Inflammatory macrophage treated with lipopolysaccharide for 4 hours (primary cell): ENCODE measurements at regions not wholly inside any gene's neighbourhood (a gene's known extent, or its start where the extent isn't known, plus 50 kb on each side); places are given as distances from the start of the nearest gene placed in this dataset.

Experiments
- DNase-seq: peaks from one replicate; pipeline ENCODE4 v3.0.0-alpha.2; 2020

DNA sequence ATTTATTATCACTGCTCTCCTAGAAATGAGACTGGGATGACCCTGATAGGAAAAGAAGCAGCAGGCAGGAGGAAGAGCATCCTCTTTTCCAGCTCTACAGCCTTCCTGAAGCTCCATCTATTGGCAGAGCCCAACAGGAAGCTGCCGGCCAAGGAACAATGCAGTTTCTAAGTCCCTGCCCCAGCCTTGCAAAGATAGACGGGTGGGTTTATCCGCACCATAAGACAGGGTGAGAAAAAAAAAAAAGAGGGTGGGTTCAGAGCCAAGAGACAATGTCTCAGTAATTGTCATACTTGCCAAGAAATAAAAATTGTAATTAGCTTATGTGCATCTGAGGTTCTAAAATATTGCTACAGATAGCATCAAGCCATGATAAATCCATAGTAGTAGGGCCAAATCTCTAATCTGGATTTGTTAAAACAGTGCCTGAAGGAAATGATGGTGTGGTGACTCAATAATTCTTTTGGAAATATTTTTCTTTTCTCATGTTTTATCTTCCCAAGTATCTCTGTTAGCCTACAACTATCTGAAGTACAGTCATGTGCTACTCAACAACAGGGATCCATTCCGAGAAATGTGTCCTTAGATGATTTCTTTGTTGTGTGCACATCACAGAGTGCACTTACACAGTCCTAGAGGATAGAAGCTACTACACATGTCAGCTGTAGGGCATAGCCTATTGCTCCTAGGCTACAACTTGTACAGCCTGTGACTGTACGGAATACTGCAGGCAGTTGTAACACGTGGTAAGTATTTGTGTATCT lies 242.9 kb upstream of the CXCL12 start:
- no peak for DNase-seq

DNA sequence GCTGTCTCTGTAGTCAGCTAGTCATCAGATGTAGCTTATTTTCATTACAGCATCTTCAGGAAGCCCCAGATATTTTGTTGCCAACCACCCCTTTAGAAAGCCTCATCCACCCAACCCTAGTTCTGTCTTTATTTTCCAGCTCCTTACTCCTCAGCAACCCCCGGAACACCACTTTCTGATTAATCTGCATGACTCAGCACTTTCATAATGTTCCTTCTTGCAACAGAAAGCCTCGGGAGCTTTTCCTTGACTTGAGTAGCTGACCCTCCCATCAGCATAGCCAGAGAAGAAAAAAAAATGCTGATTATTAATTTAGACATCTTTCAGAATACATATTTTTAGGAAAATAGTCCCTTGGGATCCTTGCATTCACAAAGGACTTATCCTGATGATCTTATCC lies 244.0 kb upstream of the CXCL12 start:
- DNase-seq, result peak; percentile 65

DNA sequence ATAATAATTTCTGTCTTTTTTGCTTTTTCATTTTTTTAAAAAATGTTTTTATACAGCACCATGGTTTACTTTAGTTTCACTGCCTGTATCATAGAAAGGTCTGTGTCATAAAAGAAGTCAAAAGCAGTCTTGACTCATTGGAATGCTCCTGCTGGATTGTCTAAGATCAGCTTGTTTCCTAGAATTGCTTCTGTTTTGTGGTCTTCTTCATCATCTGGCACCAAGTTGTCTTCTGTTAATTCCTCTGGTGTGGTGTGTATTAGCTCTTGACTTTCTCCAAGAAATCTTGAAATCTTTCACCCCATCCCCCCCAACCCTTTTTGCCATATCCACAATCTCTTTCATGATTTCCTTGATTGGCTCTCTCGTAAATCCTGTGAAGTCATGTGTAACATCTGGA lies 250.3 kb upstream of the CXCL12 start:
- no peak for DNase-seq

DNA sequence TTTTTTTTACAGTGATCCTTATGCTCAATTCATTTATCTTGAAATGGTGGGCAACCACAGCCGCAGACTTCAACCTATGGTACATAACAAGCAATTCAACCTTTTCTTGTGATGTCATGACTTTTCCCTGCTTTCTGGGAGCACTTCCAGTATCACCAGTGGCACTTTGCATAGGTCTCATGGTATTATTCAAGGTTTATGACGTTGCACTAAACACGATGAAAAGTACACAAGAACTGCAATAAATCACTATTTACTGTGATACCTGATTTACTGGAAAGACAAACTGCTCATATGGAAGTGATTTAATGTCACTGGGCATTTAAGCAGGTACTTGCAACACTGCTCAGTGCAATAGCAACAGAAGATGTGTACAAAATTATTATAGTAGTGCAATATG lies 251.7 kb upstream of the CXCL12 start:
- DNase-seq, result no peak

DNA sequence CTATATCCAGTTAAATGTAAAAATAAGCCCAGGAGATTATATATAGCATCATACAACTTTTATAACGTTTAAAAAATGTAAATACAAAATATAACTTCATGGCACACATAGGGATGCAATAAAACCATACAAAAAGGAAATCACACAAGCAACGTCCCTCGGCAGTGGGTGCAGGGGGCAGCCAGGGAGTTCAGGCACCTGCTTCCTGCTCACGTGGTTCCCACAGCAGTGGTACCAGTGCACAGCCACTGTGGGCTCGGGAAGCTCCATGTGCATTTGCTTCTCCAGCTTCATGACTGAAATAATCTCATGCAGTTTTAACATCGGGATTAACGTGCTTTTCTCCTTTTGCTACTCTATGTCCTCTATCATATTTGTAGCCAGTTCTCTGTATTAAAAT lies 255.5 kb upstream of the CXCL12 start:
- DNase-seq, result no peak

DNA sequence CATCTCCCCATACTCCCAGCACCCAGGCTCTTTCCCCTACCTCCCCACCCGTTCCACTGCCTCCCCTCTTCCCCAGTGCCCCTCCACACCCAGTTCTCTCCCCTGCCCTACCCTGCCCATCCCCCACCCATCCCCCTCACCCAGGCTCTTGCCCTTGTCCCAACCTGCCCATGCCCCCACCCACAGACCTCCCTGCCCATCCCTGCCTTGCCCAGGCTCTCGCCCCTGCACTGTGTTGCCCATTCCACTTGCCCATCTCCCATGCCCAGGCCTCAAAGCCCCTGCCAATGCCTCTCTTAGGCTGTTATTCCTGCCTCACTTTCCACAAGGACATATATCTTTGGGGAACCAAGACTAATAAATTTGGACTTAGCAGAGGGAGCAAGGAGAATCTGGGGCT lies 262.6 kb upstream of the CXCL12 start:
- DNase-seq, result no peak

DNA sequence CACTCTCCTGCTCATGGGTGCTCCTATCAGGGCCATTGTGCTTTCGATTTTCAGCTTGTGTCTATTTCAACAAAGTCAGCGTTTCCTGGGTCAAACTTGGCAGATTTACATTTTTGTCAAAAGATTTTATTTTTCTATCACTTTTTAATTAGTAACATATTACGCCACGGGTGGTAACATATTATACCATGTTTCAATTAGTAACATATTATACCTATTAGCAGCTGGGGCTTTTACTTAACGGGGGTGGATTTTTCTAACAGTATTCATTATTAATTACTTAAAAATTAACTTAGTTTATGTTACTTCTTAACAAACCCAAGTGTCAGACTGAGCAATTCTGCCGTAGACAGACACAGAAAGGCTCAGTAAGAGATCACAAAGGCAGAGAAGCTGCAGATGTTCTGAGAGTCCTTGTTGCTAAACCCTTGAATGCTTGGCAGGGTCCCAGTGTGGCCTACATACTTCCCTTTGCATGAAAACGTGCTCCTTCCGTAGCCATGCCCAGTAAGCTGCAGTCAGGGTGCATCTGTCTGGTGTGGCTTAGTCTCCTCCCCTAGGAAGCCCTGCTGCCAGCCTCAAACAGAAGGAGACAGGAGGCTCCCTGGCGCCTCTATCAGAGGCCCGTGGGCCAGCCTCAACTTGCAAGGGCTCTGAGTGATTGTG lies 263.1 kb upstream of the CXCL12 start:
- DNase-seq, result no peak

DNA sequence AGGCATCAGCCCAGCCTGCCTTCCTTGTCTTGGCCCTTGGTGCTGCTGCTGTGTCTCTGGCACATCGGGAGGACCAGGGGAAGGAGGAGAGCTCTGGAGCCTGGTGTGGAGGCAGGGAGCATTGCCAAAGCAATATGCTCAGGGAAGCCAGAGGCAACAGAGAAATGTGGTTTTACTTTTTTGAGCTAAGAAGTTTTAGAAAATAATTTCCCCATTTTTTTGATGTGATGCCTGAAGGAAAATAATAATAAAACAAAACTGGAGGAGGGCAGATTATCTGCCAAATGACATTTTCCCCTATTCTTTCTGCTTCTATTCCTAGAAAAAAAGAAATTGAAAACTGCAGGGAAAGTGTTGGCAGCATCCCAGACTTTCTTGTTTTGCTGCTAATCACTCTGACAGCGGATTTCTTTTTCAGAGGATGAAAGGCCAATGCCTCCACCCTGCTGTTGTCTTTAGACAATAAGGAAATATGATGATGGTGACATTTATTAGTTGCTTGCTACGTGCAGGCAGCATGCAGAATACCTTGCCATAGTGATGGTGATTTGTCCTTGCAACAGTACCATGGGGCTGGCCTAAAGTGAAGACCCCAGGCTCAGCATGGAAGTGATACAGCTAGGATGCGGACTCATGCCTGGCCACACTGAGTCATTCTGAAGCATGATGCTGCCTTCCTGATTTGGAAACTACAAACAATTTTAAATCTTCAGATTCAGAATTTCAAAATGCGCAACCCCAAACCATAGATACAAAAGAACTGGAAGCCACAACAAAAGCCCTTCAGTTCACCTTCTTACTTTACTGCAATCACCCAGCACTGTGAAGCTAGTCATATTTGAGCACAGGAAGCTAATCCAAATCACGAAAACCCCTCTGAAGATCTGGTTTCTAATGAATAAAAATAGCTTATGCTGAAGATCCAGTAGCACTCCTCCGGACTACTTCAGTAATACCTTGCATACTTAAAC lies 260.2 kb upstream of the TMEM72 start:
- no peak for DNase-seq

DNA sequence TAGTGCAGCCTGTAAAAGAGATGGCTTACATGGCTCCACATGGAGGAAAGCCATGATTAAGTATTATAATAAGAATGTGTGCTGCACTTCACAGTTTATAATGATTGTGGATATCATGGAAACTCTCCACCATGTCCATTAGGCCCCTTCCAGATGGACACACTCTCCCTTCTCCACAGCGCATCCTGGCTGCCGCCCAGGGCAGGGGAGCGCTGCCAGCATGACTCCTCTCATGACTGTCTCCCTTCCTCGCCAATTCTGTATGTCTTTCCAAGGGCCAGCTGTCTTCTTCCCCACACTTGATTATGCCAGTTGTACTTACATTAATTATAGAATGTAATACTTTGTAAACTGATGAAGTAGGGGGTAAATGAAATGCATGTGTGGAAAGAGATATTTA lies 259.3 kb upstream of the TMEM72 start:
- no peak for DNase-seq

DNA sequence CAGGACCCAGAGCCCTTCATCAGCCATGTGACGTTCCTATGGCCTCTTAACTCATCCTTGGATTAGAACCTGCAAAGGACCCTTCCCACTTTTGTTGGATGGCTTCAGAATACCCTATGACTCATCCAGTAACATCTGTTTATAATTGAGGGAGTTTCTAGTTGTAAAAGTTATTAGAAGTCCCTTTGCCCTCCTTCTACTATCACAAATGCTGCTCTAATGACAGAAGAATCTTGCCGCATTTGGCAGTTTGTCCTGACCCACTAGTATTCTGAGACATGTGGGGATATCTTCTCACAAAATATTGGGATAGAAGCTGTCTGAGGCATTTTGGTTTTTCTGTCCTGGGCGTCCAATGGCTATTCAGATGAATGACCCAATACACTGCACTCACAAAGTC lies 251.8 kb upstream of the TMEM72 start:
- DNase-seq, result no peak

DNA sequence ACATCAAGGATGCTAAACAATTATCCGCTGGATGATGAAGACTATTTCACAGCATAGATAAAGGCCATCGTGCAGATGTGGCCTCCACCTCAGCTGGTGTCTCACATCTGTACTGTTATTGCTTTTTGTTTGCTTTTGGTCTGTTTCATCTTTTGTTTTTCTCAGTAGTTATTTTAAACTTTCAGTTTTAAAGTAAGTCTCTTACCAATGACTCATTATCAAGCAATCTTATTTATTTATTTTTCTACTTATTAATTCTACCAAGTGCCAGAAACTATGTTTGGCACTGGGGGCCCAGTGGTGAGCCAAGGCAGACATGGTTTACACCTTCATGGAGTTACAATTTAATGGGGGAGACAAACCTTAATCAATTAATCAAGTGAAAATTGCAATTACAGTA lies 250.9 kb upstream of the TMEM72 start:
- DNase-seq, result no peak

DNA sequence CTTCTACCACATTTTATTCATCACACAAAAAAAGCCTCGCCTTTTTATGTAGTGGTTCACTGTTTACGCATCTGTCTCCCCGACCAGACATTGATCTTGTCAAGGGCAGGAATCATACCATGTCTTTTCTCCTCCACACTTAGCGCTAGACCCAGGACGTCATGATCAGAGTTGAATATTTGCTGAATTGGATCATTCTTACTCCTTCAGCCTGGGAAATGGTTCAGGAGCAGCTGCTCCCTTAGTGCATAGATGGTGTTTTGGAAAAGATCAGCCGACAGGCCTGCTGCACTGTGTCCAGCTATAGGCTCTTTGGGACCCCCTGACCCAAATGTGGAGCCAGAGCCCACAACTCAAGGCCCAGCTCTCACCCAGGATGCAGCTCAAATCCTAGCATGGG lies 249.1 kb upstream of the TMEM72 start:
- DNase-seq, result no peak

DNA sequence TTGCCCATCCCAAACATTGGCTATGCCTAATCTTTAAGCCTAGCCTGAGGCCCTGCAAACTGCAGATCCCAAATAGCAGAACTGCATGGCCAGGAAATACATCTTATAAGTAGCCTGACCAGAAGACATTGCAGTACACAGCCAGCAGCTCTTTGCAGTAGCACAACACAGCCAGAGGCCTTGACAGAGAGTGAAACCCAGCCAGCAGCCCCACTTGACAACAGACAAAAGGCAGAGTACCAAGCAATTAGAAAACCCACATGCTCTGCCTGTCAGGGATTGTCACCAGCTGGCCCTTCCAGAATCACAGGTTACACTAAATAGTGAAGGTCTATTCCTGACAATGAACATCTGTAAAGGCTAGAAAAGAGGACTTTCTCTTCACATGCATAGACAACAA lies 242.8 kb upstream of the TMEM72 start:
- DNase-seq, result no peak

DNA sequence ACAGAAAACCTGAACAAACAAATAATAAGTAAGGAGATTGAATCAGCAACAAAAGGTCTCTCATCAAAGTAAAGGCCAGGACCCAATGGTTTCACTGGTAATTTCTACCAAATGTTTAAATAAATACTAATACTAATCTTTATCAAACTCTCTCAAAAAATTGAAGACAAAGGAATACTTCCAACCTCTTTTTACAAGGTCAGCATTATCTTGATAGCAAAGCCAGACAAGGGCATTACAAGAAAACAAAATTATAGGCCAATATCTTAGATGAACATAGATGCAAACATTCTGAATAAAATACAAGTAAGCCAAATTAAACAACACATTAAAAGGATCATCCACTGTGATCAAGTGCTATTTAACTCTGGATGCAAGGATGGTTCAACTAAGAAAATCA lies 239.8 kb upstream of the TMEM72 start:
- no peak for DNase-seq

DNA sequence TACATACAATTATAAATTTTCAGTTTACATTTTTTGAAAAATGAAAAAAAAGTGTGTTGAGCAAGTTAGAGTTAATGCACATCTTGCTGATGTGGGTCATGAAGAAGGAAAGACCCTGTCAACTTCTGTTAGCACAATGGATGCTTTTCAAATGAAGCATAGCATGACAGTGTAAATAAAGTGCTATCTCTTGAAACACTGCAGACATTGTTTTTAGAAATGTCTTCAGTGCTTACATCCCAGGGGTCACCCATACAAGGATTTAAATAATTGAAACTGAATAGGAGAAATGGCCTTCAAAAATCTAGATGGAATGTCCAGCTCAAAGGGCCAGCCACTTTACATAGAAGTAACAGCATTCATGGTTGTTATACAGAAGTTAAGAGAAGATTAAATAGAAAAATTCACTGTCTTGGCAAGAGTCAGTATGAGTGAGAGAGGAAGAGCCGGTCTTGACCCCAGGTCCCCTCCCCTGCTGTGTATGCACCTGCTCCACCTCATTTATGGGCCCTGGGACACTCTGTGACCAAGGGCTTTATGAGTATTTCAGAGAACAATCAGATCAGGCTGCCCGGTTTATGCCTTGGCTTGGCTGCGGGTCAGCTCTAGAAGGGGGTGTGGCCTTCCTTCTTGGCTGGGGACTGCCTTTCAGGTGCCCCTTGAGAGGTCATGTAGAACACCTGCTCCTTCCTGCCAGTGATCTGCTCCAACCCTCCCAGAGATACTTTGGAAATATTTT lies 237.7 kb upstream of the TMEM72 start:
- no peak for DNase-seq

DNA sequence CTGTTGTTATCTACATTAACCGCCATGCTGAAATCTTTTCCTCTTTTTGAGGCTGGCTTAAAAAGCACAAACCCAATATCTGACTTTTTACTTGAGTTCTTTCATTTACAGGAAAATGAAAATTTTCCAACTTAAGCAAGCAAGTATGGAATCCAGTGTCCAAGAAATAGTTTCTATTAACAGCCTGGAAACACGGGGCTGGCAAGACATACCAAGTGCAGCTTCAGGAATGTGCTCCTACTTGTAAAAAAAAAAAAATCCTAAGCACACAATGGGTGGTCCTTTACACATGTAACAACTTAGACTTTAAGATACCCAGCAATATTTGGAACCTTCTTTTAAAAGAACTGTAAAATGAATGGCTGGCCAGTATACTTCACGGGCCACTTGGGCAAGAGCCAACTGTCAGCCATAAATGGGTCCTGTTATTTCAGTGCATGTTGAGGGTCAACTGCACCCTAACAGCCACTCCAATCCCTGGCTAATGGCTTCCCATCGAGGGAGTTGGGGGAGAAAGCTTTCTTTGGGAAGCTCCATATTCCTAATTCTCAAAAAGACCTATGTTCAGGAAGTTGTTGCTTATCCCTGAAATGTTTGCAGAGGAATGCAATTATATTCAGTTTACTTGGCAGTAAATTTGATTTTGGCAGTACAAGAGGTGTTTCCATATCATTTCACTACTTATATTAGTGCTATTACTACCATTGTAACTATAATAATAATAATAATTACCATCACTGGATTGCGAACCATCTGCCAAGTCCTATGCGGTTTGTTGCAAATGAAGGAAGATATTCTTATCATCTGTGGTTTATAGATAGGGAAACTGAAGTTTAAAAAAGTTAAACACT lies 236.4 kb upstream of the TMEM72 start:
- no peak for DNase-seq

DNA sequence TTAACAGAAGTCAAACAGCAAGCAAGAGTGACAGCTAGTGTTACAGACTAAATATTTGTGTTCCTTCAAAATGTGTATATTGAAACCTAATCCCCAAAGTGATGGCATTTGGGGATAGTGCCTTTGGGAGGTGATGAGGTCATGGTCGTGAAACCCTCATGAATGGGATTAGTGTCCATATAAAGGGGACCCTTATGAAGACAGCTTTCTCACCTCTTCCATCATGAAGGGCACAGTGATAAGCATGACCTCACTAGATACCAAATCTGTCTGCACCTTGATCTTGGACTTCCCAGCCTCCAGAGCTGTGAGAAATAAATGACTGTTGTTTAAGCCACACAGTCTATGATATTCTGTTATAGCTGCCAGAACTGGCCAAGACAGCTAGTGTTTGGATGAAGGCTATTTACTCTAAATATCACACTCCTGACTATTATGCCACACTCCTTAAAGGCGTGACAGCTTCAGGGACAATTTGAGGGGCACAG lies 235.7 kb upstream of the TMEM72 start:
- no peak for DNase-seq

DNA sequence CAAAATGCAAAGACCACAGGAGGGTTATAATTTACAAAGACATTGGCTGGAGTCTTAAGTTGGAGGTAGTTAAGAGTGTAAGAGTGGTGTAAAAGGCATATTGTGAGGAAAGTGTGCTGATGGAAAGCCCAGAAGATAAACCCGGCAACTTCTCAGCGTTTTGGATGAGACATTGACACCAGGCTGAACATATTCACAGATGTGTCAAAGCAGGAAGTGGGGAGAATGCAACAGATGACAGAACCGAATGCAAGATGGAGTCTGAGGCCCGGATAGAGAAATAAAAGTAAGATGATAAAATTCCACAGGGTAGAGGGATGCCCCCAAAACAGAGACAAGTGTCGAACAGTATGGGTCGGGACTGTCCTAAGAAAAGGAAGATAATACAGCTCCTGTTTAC lies 230.4 kb upstream of the TMEM72 start:
- no peak for DNase-seq

DNA sequence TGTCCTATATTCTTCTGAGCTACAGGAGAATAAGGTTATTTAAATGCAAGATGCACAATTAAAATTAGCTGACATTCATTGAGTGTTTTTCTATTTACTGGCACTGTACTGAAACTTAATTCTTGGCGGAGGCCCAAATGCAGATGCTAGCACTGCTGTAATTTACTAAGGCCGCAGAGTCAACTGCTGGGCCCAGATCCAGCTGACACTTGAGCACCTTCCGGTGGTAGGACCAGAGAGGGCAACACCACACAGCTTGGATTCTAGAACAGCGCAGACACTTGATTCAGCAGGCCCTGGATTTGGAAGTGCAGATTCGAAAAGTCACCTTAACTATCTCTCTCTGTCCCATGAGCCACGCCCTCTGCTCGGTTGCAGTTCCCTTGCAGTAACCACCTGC lies 228.6 kb upstream of the TMEM72 start:
- DNase-seq, result no peak

DNA sequence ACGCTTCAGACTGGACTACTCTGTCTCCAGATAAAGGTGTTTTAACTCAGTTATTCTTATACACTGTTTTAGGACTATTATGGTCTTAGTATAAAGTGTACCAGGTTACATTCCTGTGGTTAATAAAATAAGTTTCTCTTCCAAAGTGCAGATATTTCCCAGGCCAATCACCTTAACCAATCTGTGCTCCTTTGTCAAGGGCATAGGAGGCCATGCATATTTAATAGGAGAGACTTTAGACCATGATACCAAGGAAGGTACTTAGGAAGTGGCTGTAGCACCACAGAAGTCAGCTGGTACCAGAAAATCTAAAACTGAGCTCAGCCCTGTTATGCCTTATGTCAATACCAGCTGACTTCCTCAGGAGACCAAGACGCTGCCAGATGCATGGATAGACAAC lies 226.5 kb upstream of the TMEM72 start:
- DNase-seq, result no peak

DNA sequence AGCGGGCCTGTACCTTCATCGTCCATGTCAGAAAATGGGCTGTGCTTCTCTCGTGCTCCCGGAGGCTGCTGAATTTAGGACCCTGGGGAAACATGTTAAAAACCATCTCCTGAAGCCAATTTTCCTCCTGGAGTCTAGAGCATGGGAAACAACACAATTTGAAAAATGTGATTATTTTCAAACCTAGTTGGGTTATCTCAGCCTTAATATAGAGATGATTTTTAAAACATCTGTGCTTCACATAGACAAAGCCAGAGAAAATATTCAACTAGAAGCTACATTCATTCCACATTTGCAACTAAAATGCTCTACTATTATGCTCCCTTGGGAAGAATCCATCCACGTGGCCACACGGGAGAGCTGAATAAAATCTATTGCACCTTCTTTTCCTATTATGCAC lies 225.9 kb upstream of the TMEM72 start:
- no peak for DNase-seq

DNA sequence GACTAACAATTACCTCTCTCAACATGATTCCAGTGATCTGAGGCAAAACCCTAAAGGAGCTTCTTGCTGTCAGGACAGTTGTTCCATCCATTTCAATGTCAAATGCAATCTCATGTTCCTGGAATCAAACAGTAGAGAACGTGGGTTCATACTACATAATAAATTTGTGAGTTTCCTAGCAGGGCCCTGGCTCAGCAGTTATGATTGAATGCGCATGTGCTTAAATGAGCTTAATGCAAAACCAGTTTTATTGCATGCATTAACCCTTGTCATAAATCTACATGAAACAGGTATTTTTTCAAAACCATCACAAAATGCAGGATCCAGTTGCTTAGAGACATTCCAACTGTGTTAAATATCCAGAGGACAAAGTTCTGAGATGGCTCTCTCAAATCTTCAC lies 225.4 kb upstream of the TMEM72 start:
- no peak for DNase-seq
